Kasumi-1 (cell line): ENCODE measurements at regions not wholly inside any gene's neighbourhood (a gene's known extent, or its start where the extent isn't known, plus 50 kb on each side); places are given as distances from the start of the nearest gene placed in this dataset.

ENCODE experiments used
- DNase-seq, 2 experiments: peaks; one replicate each; lab custom pipeline; 2025; lab: John Stamatoyannopoulos, UW

DNA sequence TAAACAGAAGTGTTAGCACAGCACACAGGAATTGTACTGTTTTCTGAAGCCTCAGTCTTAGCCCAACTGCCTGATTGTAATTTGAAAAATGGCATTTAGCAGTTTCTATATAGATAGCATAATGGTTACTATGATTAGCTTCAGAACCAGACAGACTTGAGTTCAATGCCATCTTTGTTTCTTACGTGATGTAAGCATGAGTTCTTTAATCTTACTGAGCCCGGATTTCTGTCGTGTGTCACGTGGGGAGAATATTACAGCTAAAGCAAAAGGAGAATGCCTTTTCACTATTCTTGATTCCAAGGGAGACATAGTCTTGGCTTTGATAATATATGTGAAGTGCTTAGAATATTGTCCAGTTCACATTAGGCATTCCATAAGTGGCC is 407.3 kb downstream of the STIM2 start:
- no peak for DNase-seq

DNA sequence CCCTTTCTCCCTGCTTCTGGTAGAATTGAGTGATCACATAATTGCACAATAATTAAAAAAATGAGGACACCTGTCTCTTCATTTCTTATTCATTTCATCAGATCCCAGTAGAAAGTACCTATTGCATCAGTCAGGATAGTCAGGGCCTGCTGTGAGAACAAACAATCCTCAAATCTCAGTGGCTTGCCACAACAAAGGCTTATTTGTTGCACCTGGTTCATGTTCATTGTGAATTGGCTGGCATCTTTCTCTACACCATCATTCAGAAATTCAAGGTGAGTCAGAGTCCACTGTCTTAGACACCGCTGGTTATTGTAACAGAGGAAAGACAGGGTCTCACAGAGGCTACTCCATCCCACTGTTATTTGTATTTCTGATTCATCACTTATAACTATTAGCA is 409.8 kb downstream of the STIM2 start:
- no peak for DNase-seq

DNA sequence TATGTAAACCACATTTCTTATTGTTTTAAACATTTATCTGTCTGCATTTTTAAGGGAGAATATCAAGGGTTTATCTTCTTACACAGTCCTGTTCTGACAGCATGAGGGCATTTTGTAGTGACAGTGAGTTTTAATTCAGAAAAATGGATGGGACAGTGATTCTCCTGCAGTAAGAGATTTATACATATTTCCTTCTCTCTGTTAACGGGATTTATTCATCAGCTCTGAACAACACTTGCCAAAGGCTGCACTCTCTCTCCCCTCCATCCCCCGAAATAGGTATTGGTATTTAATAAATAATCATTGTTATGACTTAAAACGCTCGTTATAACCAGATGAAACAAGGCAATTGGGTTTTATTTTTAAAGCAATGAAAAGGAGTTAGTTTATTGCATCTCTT is 410.9 kb downstream of the STIM2 start:
- no peak for DNase-seq

DNA sequence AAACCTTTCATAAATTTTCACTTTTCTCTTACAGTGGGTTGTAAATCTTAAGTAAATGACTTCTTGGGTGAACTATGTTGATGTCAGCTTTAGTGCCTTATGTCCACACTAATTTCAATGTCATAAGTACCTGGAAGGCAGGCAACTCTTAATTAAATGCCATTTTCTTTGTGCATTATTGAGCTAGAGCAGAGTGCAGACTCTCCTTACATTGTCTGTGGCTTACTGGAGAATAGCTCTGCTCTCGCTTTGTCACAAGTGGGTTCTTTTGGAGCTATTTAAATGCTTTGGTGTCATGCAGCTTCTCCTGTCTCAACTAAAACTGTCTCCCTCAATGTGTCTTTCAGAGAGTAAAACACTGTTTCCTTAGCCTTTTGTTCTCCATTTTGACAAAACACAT is 411.6 kb downstream of the STIM2 start:
- DNase-seq: no peak

DNA sequence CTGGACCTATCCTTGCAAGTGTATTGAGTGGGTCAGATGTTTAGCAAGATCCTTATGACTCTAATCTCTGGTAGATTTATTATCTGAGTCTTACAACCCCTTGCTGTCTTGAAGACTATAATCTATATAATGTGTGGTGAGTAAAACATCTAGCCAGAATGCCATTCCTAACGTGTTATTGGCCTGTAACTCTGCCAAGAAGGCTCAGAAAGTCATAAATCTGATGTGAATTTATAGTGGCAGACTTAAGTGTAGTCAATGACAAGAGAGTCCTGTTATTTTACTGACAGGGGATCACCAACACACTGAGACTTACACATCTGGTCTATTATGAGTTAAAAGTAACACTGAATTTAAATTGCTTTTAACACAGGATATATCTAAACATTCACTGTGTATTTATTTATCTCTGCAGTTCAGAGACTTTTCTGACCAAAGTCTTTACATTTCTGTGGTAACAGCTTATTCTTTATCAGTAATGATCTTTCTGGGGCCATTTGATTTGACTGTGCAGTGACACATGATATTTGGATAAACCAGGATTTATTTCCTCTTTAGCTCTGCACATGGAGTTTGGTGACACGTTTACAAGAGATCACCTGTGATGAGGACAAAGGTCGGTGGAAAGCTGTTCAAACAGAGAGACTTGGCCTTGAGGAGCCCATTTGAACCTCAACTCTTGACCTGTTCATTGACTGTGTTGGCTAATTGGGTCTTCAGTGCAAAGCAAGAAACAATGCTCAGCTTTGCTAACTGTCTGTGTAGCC is 415.8 kb downstream of the STIM2 start:
- no peak for DNase-seq

DNA sequence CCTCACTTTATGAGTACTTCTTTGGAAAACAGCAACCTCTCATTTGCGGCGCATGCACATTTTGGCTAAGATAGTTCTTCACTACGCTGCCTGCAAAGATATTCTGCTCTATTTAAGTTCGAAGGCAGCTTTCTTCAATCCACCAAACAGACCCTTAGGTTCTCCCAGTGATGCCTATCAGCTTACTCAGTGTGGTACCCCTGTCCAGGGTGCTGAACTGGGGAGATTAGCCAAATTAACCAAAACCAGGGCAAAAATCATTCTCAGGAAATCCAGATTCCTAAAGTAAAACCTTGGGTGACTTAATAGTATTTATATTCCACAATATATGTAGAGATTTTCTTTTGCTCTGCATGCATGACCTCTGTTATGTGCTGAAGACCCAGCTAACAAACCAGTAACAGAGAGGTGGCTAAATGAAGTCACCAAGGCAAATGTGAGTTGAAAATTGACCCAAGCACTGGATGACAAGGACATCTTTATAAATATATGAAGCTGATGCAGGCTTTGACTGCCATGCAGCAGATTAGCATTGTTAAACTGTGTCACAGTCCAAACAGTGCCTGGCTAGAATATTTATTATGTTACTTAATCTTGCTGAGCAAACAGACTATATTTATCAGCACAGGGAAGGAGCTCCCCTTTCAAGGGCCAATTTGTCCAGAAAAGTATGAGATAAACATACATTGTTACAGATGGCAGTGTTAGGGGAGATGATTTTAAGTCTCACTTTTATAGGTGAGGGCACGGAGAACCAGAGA is 418.2 kb downstream of the STIM2 start:
- peak; percentile 48 to 52 for DNase-seq

DNA sequence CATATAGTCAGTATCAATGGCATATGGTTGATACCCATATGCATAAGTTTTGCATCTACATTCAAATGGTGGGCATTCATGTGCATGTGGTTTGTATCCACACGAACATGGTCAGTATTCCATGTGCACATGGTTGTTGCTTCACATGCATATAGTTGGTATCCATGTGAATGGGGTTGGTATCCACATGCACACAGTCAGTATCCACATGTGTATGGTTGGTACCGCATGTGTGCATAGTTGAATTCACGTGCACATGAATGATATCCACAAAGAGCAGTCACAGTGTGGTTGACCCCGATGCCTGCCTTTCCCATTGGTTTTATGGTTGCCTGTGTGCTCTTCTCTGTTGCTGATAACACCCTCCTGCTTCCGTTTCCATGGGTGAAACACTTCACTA is 427.9 kb downstream of the STIM2 start:
- DNase-seq: no peak

DNA sequence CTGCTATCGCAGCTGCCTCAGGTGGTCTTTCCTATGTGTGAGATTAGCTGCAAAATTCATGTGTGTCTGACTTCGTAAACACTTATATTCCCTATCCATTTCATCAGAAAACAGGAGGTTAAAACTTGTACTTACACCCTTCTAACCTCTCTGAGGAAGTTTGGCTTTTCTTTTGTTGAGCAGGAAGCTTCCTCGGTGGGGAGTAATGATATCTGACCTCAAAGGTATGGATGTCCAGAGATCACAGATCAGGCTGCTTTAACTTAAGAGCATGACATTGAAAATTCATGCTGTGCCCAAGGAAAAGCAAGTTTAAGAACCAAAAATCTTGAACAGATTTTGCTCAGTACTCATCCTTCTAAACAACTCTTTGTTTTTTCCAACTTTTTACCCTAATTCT is 429.1 kb downstream of the STIM2 start:
- no peak for DNase-seq

DNA sequence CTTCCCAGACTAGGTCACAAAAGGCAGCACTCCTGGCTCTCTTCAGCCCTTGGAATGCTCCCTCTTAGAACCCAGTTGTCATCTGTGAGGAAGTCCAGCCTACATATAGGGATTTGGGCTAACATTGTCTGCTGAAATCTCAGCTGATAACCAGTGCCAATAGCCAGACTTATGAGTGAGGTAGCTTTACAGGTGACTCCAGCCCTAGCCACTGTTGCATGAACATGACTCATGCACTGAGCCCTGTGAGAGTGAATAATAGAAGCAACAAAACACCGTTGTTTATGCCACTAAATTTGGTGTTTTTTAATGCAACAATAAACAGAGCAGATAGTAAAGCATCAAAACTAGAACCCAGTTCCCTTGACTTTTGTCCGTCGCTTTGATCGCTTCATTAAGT is 433.2 kb downstream of the STIM2 start:
- no peak for DNase-seq

DNA sequence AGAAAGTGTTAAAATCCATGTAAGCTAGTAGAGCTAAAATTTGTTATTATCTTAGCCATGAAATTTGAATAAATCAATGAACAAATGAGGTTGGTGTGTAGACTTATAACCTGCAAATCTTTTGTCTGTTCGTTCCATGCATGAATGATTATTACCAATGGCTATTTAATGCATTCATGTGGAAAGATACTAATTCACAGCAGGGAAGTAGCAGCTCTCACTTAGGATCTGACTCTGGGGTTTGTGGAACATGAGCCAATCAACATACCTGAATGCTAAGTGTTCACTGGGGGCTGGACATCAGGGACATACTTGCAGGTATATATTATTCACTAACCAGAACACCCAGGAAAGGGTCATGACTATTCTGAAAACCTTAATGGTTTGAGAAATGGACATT is 444.1 kb downstream of the STIM2 start:
- DNase-seq: no peak

DNA sequence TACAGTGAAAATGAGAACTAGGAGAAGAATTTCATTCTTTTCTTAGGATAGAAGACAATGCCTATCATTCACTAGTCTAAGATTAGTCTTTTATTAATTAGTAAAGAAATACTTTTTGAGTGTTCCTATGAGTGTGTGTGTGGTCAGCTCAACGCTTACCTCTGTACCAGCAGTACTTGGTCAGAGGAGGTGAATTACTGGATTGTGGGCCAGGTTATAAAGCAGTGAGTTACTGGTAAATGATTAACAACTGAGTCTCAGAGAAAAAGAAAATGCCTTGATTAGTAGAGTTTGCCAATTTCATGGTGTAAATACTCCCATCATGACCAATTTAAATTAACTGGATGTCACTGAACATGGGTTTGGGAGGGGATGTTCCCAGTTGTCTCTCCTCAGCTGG is 444.6 kb downstream of the STIM2 start:
- DNase-seq: no peak

DNA sequence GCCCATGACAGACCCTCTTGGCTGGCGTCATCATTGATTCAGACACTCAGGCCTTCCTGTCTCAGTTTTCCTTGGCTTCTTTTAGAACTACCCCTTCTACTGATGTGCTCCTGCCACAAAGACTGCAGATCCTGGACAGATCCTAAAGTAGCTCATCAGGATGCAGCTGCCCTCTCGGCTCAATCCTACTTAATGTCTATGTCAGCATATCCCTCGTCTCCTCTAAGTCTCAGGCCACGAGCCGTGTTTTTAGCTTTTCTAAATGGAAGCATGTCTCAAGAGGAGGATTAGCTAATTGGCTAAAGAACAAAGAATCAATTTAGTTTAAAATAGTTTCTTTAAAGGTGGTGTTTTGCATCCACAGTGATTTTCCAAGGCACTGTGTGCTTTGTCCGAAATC is 447.7 kb downstream of the STIM2 start:
- DNase-seq: no peak

DNA sequence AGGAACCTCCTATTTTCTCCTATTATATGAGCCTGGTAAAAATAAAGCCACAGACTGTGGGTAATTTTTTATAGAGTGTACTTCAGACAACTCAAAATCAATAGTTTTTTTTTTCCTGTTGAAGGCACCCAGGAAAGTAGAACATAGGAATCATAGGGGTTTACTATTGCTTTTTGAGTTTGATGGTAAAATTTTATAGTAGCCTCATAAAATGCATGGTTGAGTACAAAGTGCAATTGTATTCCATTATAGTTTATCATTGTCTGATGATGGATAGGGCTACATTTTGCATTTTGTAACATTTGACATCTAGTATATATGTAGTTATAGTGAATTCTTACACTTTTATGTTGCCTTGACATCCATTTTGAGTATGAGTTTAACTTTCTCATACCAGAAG is 455.0 kb downstream of the STIM2 start:
- DNase-seq: no peak

DNA sequence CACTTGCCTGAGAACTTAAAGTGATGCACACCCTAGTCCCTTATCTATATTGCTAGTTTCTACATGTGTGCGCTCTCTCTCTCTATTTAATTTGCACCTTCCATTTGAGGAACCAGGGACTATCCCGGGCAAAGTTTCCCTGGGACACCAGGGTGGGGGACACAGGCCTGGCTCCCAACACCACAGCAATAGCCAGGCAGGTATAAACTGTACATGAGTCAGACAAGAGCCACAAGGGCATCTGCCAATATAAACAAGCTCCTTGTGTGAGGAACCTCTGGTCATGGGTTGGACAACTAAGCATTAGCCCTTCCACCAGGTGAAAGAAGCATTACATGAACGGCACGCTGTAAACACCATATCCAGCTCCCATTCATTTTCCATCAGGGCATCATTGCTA is 455.5 kb downstream of the STIM2 start:
- no peak for DNase-seq

DNA sequence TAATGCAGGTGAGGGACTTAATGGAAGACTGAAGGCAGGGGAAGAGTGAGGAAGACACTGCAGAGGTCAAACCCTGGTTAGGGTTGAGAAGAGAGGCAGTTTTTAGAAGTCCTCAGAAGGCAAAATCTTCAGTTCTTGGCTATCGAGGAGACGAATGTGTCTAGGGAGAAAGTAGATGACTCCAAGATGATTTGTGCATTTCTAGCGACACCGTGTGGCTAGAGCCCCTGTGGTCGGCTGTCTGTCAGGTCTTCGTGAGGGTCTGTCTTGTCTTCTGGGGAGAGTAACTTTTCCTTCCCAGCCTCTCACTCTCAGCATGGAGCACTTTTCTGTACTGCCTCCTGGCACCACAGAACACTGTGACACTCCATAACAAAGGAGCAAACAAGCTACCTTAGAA is 458.1 kb downstream of the STIM2 start:
- DNase-seq: peak; percentile 81 to 90

DNA sequence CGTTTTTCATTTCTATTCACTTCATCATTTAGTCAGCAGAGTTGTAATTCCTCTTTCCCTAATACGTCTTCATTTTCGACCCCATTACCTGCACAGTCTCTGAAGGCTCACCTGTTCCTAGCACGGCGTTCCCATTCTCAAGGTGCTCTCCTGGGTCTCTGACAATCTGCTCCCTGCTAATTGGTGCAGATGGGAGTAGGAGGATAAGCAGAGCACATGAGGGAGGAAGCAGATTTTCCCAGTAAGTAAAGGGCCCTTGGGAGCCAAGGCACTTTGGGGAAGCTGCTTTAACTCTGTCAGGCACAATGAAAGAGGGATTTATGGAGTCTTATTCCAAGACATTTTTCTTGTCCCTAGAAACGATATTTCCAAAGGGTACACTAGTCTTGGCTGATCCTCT is 466.4 kb downstream of the STIM2 start:
- no peak for DNase-seq

DNA sequence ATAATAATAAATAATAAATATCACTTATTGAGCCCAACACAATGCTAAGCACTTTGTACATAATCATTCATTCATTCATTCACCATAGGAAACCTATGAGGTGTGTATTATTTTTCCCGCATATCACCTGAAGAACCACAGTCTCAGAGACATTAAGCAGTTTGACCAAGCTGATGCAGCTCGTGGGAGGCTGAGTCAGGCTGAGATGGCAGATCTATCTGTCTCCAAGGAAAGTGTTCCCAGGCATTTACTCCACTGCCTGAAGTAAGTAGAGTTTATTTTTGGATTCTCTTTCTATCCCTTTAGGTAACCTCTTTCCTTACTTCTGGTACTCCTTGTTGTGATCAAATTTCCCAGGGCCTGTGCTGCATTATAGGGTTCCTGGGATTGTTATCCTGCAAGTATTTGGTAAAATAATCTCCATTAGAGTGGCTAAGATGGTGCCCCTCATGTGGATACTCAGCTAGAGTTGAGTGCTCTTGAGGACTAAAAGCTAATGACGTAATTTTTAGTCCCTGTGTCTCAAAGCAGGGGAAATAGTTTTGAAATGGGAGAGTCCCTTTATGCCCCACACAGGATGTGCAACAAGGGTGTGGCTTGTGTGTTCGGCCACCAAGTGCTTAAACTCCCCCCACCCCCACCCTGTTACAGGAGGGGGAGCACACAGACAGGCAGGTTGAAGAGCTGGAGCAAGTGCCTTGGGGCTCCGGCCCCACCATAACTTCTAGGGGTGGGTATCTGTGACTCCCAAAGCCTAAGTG is 467.0 kb downstream of the STIM2 start:
- no peak for DNase-seq

DNA sequence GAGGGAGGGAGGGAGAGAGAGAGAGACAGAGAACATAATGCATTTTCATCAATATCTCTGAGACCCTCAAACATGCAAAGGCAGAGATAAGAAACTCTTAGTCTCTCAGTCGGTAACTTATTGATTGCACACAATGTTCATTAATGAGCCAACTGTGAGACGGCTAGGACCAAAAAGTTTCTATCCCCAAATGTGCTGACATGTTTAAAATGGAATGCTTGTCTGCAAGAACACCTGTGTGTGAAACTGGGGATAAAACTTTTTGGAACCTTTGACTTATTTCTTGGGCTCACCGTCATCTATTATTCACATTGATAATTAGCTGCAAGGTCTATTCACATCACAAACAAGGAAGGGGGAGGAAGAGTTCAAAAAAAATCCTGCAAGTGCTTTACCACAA is 477.9 kb downstream of the STIM2 start:
- no peak for DNase-seq

DNA sequence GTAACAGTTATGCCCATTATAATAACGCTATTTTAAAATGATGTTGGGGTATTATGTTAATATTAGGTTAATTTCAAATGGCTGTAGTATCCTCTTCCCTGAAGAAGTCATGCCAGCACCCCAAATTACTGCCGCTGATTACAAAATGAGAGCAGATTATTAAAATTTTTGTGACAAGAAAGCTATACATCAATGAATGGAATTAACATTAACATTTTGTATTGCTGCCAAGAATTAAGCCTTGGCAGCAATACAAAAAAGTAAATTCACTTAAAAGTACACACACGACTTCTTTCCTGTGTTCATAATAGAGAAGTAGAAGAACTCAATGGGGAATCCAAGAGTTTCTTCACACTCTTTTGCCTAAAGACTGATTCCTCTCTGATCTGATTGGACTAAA is 482.8 kb downstream of the STIM2 start:
- no peak for DNase-seq

DNA sequence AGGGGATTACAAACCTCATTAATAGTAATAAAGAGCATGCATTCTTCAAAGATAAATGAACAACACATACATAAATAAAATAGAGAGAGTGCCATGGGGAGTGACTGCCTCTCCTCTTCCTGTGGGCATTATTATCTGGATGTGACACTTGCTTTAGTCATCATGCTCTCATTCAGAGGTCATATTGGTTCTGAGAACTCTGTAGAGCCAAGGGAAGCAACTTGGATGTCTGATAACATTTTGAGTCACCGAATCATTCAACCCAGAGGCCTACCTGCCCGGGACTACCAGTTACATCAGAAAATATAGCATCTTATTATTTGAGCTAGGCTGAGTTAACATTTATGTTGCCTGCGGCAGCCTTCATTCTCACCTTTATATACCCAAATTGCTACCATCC is 489.5 kb downstream of the STIM2 start:
- no peak for DNase-seq

DNA sequence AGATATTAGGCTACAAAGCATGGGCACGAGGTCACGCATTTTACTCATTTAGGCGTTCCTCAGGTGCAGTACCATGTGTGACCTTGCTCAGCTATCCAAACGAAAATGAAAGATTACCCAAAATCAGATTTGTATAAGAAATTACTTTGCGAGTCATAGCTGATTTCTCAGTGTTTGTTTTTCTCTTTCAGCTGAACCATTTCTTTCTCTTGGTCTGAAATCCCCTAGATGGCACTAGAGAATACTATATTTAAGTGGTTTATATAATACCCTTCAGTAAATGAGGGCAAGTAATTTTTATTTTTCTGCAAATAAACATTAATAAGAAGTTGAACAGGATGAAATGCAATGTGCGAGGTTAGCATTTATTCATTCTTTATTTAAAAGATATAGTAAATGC is 496.6 kb downstream of the STIM2 start:
- DNase-seq: peak; percentile 53 to 63

DNA sequence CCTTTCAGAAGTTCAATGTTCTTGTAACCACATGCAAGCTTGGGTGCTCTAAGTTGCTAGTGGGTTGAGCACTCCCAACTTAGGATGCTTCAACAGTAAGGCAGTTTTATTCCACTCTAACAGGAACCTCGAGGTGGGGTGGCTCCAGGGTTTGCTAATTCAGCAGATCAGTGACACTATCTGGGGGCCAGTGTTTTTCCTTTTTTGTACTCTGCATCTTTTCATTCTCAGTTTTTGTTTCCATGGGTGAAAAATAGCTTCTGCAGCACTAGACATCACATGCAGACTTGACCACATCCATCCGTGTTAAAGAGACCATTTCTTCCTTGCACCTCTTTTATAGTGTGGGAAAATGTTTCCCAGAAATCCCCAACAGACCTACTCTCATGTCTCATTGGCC is 497.6 kb downstream of the STIM2 start:
- DNase-seq: no peak

DNA sequence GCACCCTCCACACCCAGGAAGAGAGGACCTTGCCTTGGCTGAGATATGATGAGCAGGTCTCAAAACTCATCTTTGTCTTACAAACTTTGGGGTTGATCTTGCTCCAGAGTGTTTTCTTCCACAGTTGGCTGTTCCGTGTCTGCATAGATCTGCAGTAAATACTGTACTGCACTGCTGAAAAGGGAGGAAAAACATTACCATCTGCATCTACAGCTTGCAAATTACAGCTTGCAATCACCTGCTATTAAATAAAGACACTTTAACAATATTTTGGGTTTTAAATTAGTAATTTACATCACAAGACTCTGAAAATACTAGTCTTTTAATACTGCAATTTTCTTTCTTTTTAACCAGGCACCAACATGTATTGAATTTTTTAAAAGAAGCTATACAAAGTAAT is 499.5 kb downstream of the STIM2 start:
- no peak for DNase-seq
